Activated CD8-positive, alpha-beta memory T cell treated with anti-CD3 and anti-CD28 coated beads, Interleukin-2, amount 50 U/mL, for 1 hour (primary cell): ENCODE measurements at regions not wholly inside any gene's neighbourhood (a gene's known extent, or its start where the extent isn't known, plus 50 kb on each side); places are given as distances from the start of the nearest gene placed in this dataset.
"Not testable (repeated sequence)": the region's sequence is repeated elsewhere in the genome, so short reads cannot be mapped to it uniquely, and the experiment has no call there.

Experiments
- DNase-seq: peaks from one replicate; pipeline ENCODE4 v3.0.0-alpha.2; 2020; ENCODE audit errors: extremely low read depth

DNA sequence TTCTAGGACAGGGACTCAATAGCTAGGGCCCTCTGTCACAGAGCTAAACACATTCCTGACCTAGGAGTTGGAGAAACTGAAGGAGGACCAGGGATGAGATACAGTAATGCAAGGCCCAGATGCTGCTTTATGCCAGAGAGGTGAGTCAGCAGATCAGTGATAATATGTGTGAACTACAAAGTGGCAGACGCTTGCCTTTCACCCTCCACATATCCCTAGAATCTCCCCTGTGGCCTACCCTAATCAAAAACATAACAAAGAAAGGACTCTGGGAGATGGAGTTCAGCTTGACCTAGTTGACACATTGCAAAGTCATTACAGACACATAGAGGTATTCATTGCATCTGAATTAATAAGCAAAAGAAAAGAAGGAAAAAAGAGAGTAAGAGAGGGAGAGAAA is 417.6 kb upstream of the DYNLRB2 start:
- no peak for DNase-seq

DNA sequence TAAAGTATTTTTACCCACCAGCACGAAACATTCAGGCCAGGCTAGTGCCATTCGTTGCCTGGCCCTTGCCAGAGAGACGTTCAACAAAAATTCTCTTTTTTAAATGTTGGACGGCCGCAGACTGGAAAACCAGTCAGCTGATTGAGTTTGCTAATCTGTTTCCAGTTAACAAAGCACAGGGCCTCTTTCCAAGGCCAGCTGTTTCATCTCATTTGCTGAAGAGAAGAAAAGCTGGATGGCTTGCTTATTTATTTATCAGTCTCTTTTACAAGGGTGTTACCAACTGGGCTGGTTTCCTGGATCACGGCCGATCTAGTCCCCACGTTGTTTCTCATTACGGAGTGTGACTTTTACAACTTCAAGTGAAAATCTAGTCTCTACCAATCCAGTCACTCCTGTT is 418.7 kb upstream of the DYNLRB2 start:
- no peak for DNase-seq

DNA sequence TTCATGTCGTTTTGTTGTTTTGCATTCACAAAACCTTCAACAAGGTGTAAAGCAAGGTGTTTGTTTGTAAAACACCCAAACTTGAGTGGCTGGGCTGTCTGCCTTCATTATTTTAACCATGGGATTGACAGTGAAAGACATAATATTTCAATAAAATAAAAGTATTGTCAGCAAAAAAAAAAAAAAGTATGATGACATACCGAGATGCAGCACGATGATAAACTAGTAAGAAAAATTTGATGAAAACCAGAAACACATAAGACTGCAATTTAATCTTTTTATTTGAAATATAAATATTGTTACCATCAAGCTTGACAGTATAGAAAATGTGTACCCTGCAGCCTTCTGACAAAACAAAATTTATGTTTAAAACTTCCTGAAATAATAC is 419.3 kb upstream of the DYNLRB2 start:
- no peak for DNase-seq

GRCh38 chr16:80120899-80121521 is 419.8 kb upstream of the DYNLRB2 start:
- no peak for DNase-seq

DNA sequence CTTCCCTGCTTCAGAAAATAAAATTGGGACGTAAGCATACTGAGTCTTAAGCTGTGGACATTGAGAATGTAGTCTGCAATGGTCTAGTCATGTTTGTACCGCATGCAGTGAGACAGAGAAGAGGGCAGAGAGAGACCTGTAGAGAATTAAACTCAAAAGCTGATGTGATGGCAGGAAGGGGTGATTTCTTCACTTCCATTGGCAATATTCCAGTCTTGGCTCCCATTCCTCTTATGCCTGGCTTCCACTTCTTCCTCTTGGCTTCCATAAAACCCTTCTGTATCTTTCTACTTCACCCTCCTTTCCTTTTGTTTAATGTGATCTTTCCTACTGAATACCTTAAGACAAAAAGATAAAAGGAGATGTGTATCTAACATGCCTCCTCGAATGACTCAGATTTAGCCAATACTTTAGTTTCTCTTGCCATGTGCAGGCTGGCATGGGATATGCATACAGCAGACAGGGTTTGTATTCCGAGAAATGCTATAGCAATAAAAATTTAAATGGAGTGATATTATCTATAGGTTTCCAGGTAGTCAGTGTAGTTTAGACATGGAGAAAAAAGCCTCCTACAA is 423.1 kb upstream of the DYNLRB2 start:
- DNase-seq: no peak

DNA sequence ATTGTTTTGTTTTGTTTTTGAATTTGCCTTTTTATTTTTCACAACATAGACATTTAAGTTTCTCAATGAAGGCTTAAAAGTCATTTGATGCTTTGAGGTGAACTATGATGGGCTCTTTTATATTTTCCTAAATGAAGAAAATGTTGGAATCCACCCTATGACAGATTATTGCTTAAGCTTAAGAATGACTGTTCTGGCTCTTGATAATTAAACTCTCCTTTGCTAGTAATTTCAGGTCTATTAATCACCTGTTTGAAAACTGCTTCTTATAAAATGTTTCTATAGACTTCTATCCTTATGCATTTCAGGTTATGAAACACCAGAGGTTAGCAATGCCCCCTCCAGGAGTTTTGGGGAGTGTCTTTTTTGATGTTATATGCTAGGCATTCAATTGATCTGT is 424.1 kb upstream of the DYNLRB2 start:
- DNase-seq: no peak

GRCh38 chr16:80114699-80115098 is 426.1 kb upstream of the DYNLRB2 start:
- no peak for DNase-seq

GRCh38 chr16:80113873-80114574 is 426.8 kb upstream of the DYNLRB2 start:
- no peak for DNase-seq

- DNase-seq: no peak
These were observed 431.2 kb upstream of the DYNLRB2 start for GRCh38 chr16:80109581-80109980.

- no peak for DNase-seq
These were observed 432.9 kb upstream of the DYNLRB2 start for GRCh38 chr16:80107900-80108299.

GRCh38 chr16:80105751-80106150 is 435.0 kb upstream of the DYNLRB2 start:
- DNase-seq: no peak

DNA sequence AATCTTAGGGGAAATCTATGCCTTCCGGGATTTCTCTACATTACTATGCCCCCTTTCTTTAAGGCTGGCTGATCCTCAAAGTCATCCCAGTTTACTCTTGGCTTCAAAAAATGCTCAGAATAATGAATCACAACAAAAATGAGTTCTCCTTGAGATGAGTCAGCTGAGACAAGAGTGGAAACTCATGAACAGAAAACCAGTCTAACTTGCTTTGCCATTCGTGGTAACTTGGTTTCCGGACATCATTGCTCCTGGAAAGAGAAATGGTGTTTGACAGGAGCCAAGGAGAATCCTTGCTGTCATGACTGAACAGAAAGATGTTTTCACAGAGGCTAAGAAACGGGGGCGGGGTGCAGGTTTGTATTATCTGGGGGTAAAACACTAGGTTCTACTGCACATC is 435.6 kb upstream of the DYNLRB2 start:
- no peak for DNase-seq

DNA sequence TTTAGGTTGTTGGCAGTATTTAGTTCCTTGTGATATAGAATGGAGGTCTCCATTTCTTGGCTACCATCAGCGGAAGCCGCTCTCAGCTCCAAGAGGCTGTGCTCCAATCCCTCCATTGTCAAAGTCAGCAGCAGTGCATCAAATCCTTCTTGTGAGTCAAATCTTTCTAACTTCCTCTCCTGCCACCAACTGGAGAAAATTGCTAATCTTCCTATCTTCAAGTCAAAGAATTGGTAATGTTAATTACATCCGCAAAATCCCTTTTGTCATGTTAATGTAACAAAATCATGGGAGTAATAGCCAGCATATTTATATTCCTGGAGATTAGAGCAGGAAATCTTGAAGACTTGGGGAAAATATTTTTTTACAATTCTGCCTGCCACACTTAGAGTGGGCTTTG is 436.4 kb upstream of the DYNLRB2 start:
- DNase-seq: no peak

- DNase-seq: no peak
These were observed 437.3 kb upstream of the DYNLRB2 start for GRCh38 chr16:80103463-80103862.

GRCh38 chr16:80100846-80101451 is 439.8 kb upstream of the DYNLRB2 start:
- no peak for DNase-seq

GRCh38 chr16:80100186-80100585 is 440.6 kb upstream of the DYNLRB2 start:
- DNase-seq: no peak

DNA sequence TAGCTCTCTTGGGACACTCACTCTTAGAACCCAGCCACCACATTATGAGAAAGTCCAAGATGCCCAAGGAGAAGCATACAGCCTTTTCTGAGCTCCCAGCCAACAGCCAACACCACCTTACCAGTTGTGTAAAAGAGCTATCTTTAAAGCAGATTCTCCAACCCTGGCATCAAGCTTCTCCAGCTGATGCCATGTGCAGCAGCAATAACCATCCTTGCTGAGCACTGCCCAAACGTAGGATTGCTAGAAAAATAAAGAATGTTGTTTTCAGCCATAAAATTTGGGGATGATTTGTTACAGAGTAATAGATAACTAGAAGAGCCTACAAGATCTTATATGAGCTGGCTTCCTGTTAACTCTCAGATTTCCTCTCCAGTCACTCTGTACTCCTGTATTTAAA is 443.7 kb upstream of the DYNLRB2 start:
- DNase-seq: no peak

- no peak for DNase-seq
These were observed 448.1 kb upstream of the DYNLRB2 start for GRCh38 chr16:80092681-80093080.

GRCh38 chr16:80091453-80091852 is 449.3 kb upstream of the DYNLRB2 start:
- not testable (repeated sequence) for DNase-seq

DNA sequence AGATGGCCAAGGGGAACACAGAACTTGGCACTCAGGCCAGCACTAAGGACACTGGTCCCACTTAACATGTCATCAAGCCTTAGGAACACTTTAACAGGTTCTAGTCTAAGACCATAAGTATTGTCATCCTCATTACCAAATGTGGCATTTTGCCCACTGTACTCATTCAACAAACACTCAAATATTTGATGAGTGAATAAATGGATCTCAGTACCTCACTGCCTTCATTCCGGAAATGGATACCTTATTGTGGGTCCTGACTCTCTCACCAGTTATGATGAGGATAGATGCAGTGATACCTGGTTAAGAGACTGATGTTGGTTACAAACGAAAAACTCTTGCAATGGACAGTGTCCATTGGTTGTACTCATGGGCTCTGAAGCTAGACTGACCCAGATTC is 455.2 kb upstream of the DYNLRB2 start:
- DNase-seq: no peak

DNA sequence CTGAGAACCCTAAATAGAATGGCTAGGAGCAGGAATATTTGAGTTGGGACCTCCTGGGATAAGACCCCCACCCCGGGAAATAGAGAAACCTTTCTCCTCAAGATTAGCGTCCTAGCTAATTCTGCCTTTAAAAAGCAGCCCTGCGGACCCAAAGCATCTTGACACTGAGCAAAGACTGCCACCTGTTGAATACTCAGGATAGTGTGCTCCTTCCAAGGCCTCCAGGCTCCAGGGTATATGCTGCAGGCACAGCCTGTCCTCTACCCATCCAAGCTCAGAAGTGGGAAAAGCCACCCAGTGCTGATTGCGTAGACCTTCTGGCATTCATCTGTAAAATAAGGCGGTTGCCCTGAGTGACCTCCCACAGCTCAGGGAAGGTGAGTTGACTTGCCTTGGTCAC is 456.2 kb upstream of the DYNLRB2 start:
- no peak for DNase-seq

DNA sequence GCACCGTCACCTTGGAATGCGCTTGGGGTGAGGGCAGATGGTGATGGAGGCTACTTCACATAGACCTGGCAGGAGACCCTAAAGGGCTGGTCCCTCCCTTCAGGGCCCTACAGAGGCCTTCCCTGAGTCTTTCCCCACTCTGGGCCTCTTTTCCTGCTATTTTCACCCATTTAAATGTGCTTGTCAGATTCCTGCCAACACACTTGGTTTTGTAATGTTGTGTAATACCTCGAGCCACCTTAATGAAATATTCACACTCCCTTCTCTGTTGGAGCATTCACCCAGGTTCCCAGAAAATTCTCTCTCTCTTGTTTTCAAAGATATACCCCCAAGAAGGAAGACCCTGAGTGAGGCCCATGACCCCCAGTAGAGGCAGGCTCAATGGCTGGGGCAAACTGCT is 456.6 kb upstream of the DYNLRB2 start:
- DNase-seq: no peak

DNA sequence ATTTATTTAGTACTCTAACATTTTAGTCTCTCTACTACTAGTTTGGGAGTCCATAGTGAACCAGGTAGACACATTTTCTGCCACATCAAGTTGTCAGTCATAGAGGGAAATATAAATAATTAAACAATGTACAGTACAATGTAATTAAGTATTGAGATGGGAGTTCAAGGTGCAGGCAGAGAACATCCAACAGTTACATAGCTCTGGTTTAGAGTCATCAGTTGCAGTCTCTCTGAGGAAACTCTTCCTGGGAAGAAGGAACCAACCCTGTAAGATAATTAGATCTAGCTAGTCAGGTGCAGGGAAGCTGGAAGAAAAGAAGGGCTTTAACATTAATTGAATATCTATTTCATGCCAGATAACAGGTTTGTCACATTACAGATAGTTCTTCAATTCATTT is 457.9 kb upstream of the DYNLRB2 start:
- no peak for DNase-seq
